SIG-M5 treated with dmso at 0.1 percent for 504 hours (cell line): ENCODE measurements at regions not wholly inside any gene's neighbourhood (a gene's known extent, or its start where the extent isn't known, plus 50 kb on each side); places are given as distances from the start of the nearest gene placed in this dataset.
A peak's percentile ranks its signal among the peaks of the same experiment; 100 is the strongest.
"Not testable (repeated sequence)": the region's sequence is repeated elsewhere in the genome, so short reads cannot be mapped to it uniquely, and the experiment has no call there.

Experiments used
- DNase-seq: peaks from one replicate; lab custom pipeline; 2025; ENCODE audit not compliant: unreplicated experiment; lab: John Stamatoyannopoulos, UW

- no peak for DNase-seq
Observed at GRCh38 chr7:81197266-81197665, 278.4 kb upstream of the SEMA3C start.

- no peak for DNase-seq
Observed at GRCh38 chr7:81195033-81195432, 276.2 kb upstream of the SEMA3C start.

DNA sequence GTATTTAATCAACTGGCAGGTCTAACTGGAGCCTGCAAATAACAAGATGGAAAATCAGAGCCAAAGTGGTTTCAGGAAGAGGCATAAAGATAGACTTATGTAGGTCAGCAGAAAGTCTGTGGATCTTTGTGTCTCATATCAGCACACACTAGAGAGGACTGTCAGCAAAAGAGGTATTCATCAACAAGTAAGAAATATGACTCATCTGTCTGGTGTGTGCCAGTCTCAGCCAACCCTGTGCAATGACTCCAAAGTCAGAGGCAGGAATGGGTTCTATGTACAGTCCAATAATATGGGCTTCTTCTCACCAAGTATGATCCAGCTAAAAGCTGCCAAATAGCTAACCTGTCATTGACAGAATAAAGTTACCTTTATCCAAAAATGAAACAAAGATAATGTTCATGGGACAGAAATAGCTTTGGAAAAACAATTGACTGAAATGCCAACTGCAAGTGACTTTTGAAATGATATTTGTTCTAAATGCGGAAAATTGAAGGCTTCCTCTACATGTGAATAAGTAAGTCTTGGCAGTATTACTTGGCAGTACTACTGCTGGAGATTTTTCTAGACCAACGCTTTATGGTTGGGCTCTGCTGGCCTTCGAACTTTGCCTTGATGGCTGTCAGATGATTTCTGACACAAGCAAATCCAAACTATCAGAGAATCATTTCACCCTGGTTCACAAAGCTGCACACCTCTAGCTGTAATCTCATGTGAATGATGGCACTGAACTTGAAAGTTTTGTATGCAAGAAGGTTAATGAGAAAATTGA, 272.3 kb upstream of the SEMA3C start:
- no peak for DNase-seq

- no peak for DNase-seq
Observed at GRCh38 chr7:81187753-81188152, 268.9 kb upstream of the SEMA3C start.

DNA sequence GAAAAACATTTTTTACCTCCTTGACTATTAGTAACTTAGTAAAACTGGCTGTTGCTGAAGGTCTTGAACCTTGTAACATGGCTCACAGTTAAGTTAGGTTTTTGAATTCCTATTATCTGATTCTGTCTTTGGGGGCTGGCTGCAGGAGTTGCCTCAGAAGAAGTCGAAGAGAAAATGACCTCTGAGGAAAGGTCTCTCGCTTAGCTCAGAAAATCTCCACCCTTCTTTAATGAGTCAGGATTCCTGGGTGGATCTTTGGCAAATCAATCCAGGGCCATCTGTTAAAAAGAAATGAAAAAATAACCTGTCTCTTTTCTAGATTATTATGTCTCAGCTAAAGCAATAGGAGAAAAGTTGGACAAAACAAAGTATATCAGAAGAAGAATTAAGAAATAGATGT, 267.8 kb upstream of the SEMA3C start:
- no peak for DNase-seq

- DNase-seq = no peak
Observed at GRCh38 chr7:81185072-81185471, 266.2 kb upstream of the SEMA3C start.

- no peak for DNase-seq
Observed at GRCh38 chr7:81183326-81183725, 264.5 kb upstream of the SEMA3C start.

DNA sequence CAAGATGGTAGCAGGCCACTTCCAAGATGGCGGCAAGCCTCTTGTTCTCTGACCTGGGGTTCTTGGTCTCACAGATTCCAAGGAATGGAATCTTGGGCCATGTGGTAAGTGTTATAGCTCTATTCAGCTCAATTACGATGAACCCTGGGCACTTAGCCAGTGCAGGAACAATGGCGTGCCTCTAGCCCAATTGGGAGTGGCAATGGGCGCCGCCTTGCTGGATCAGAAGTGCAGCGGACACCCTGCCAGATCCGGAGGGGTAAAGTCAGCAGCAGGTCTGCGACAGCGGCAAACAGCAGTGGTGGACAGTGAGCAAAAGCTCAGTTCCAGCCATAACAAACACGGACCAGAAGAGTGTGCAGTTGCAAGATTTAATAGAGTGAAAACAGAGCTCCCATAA, 263.2 kb upstream of the SEMA3C start:
- DNase-seq = not testable (repeated sequence)

GRCh38 chr7:81181066-81181465, 262.2 kb upstream of the SEMA3C start:
- DNase-seq = no peak

- DNase-seq = no peak
Observed at GRCh38 chr7:81180573-81180972, 261.7 kb upstream of the SEMA3C start.

DNA sequence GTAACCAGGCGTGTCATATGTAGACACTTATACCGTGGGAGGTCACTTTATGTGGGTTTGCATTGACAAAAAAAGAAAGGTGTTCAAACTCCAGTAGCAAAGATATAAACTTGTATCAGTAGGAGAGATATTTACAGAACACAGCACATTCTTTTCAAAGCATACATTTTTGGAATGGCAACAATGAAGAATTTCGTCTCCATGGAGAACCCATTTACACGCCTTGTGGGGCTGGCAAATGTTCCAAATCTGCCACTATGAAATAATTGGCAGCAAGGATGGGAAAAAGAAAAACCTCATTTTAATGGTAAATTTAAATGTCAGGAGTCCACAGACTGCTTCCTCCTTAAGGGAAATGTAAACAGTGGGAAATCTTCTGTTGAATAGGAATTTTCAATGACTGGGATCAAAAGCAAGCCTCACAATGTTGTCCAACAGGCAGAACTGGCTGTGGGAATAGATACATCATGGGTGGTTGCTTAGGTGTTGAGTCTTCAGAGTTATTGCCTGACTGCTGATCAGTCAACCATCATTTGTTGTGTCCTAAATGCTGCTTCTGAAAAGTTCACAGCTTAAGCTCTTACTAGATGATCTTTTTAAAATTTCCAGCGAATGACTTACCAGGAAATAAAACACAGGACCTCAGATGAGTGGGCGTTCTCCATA, 256.6 kb upstream of the SEMA3C start:
- DNase-seq = no peak

GRCh38 chr7:81173766-81174281, 255.0 kb upstream of the SEMA3C start:
- peak; percentile 2 for DNase-seq

GRCh38 chr7:81170291-81170690, 251.4 kb upstream of the SEMA3C start:
- DNase-seq = no peak

GRCh38 chr7:81167934-81168333, 249.1 kb upstream of the SEMA3C start:
- no peak for DNase-seq

DNA sequence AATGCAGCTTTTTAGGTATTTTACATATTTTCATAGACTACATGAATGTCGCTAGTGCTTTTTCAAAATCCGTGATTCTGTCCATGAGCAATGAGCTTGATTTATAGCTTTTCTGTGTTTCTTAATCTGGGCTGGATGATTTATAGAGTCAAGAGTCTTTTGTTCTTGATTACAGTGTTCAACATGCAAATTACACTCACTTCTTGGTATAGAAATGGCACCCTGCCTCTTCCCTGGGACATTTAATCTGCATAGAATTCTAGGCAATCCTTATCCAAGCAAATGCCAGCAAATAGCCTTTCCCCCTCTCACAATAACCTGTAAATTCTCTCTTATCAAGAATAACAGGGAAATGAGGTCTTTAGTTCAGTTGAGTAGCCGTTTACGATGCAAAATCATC, 246.2 kb upstream of the SEMA3C start:
- no peak for DNase-seq

- no peak for DNase-seq
Observed at GRCh38 chr7:81162771-81163525, 244.1 kb upstream of the SEMA3C start.

DNA sequence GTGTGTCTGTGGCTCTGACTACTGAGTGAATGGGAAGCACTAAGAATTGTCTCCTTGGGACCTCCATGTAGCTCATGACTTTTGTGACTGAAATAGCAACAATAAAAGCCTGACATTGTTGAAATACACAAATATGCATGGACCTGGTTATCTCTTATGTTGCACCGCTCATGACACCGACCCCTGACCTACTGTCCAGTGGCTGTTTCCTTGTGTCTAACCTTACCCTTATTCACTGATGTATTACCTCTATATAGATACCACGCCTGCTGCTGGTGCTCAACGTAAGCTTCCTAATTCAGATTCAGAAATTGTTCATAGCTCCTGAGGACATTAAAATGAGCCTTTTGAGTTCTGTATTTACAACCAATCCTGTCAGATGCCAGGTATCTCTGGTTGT, 243.4 kb upstream of the SEMA3C start:
- no peak for DNase-seq

DNA sequence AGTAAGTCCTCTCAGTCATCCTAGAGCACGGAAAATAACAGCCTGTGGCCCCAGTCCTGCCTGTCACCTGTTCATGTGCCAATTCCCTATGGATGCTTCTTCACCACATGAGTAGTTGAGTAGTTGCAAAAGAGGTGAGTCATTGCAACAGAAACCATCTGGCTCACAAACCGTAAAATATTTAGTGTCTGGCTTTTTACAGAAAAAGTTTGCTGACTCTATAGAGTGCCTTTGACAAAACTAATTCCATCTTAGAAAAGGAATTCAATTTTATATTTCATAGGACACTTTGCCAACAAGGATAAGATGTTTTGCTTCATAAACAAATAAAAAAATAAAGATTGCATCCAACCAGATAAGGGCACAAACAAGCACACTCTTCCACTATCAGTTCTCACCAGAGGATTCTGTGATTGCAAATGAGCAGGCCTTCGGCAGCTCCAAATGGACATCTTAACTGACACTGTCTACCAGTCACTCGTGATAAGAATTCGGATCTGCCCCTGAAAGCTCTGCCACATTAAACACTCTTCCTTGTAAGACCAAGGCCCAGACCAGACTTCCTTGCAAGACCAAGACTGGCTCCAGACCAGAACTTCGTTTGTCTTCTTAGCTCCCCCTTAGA, 242.7 kb upstream of the SEMA3C start:
- peak; percentile 4 for DNase-seq

DNA sequence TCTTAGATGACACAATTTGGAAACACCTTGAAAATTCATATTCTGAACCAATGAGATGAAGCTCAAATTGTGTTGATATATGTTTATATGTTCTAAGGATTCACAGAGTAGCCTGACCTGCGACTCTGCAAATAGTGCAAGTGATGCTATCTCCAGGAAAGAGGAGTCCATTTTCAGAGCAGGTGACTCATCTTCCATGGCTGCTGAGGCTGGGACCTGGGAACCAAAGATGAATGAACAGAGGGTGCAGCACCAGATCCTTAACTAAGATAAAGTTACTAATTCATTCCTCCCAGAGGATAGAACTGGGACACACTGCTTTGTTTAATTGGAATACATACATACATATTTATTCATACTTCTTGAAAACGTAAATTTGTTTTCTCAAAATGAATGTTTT, 240.6 kb upstream of the SEMA3C start:
- DNase-seq = peak; percentile 37

- no peak for DNase-seq
Observed at GRCh38 chr7:81158189-81158588, 239.3 kb upstream of the SEMA3C start.

DNA sequence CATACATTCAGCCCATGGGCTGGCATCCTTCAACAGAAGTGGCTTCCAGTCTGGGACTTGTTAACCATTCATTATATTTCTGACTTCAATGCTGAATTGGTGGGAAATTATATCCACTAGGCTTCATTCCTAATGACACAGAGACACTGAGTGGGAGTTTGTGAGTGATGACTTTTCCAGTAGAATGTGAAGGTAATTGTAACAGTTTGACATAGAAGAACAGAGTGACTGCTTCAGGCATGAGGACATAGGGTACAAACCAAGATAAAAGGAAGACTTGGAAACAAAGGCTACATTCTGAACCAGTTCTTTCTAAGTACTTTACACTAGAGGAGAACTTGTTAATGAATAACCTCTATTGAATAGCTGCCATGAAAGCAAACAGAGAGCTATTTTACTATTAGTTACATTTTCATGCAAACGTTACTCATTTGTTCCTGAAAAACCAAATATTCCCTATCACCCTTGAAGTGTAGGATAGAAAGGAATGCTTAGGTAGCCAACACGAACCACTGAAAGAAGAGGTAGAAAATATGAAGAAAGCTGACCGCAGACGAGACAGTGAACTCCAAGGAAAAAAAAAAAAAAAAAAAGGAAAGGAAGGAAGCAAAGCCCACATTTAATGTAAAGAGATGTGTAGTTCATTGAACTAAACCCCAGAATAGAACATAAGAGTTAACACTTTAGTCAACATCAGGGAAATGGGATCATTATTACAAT, 237.0 kb upstream of the SEMA3C start:
- DNase-seq = no peak
